Loucy (cell line): ENCODE measurements at regions not wholly inside any gene's neighbourhood (a gene's known extent, or its start where the extent isn't known, plus 50 kb on each side); places are given as distances from the start of the nearest gene placed in this dataset.

Source experiments
- EZH2phosphoT487 ChIP-seq: fragments of 200-600 bp; IDR thresholded peaks from 2 replicates; pipeline ENCODE4 v1.6.1; 2018; ENCODE audit warnings: antibody characterized with exemption, mild to moderate bottlenecking, moderate library complexity, borderline replicate concordance
- TF ChIP-seq, protein P1 (sequence below): fragments of 200-600 bp; sonication (generic); conservative IDR thresholded peaks from 2 replicates; pipeline ENCODE4 v1.5.1; 2014; ENCODE audit warnings: mild to moderate bottlenecking, antibody characterized with exemption, low read length

DNA sequence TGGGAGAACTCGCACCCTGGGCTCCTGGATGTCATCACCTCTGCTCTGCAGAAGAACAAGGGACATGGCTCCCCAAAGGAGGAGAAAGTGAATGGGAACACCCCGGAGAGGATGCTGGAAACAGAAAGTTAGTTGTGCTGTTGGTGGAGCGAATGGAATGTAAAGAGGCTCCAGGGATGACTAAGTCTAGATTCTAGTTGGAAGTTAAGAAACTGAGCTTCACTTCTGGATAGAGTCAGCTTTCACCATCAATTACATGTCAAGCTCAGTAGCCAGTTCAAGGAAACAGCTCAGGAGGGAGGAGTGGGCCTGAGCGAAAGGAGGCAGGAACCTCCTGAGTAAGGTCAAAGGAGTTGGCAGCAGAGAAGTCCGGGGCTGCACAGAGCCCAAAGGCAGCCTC lies 132.1 kb upstream of the ARID1B start:
- TF ChIP-seq, protein P1, sequence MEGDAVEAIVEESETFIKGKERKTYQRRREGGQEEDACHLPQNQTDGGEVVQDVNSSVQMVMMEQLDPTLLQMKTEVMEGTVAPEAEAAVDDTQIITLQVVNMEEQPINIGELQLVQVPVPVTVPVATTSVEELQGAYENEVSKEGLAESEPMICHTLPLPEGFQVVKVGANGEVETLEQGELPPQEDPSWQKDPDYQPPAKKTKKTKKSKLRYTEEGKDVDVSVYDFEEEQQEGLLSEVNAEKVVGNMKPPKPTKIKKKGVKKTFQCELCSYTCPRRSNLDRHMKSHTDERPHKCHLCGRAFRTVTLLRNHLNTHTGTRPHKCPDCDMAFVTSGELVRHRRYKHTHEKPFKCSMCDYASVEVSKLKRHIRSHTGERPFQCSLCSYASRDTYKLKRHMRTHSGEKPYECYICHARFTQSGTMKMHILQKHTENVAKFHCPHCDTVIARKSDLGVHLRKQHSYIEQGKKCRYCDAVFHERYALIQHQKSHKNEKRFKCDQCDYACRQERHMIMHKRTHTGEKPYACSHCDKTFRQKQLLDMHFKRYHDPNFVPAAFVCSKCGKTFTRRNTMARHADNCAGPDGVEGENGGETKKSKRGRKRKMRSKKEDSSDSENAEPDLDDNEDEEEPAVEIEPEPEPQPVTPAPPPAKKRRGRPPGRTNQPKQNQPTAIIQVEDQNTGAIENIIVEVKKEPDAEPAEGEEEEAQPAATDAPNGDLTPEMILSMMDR: no peak
- no peak for TF ChIP-seq EZH2phosphoT487
